IMR-90 (cell line): ENCODE measurements at regions not wholly inside any gene's neighbourhood (a gene's known extent, or its start where the extent isn't known, plus 50 kb on each side); places are given as distances from the start of the nearest gene placed in this dataset.

Experiments used
- ATAC-seq: fragments of 200-7000 bp; cut with Tn5 transposase; 2 replicates; pipeline ENCODE4 v1.9.1; 2020; ENCODE audit warnings: low read depth, mild to moderate bottlenecking, moderate library complexity
- BruUV-seq: library from RNA; stranded (reverse); fragments of 400-500 nt; replicated peaks from 2 replicates; lab custom pipeline; 2021; lab: Mats Ljungman, UMichigan
- CTCF ChIA-PET: fragments of 300-600 bp; formaldehyde crosslinking; extraction: SDS; loops from one replicate; lab custom pipeline; 2021; ENCODE audit warnings: antibody characterized with exemption; lab: Yijun Ruan, JAX
- POLR2A ChIA-PET: fragments of 300-600 bp; sonication (Branson Sonifier 250); formaldehyde crosslinking; loops from one replicate; lab custom pipeline; 2022; ENCODE audit warnings: antibody characterized with exemption; ENCODE audit not compliant: unreplicated experiment; lab: Charles Lee
- DNase-seq: peaks from one replicate; pipeline ENCODE4 v3.0.0; 2013
- H2AFZ ChIP-seq: replicated peaks from 2 replicates; pipeline ENCODE3; 2013; ENCODE audit warnings: low read length, mild to moderate bottlenecking; ENCODE audit not compliant: poor library complexity
- H2AK5ac ChIP-seq: 2 replicates; pipeline ENCODE4 v1.6.1; 2013; ENCODE audit warnings: low read depth, low read length, inconsistent platforms
- H2AK9ac ChIP-seq: replicated peaks from 2 replicates; pipeline ENCODE3; 2013; ENCODE audit warnings: mild to moderate bottlenecking, low read depth, low read length, moderate library complexity; ENCODE audit not compliant: poor library complexity
- H2BK120ac ChIP-seq: 2 replicates; pipeline ENCODE4 v1.6.1; 2013; ENCODE audit warnings: low read depth, low read length, inconsistent platforms
- H2BK15ac ChIP-seq: 3 replicates; pipeline ENCODE4 v1.6.1; 2013; ENCODE audit warnings: low read depth, low read length, inconsistent platforms
- H2BK20ac ChIP-seq: 2 replicates; pipeline ENCODE4 v1.6.1; 2013; ENCODE audit warnings: low read depth, mild to moderate bottlenecking, inconsistent platforms, low read length, moderate library complexity
- H2BK5ac ChIP-seq: 2 replicates; pipeline ENCODE4 v1.6.1; 2013; ENCODE audit warnings: mild to moderate bottlenecking, low read depth, low read length, inconsistent platforms; ENCODE audit not compliant: poor library complexity, severe bottlenecking
- H3K14ac ChIP-seq: replicated peaks from 2 replicates; pipeline ENCODE4 v1.6.1; 2013; ENCODE audit warnings: low read depth, low read length, inconsistent platforms
- H3K18ac ChIP-seq: 2 replicates; pipeline ENCODE4 v1.6.1; 2013; ENCODE audit warnings: low read depth, low read length, control low read depth
- H3K23ac ChIP-seq: 2 replicates; pipeline ENCODE4 v1.6.1; 2013; ENCODE audit warnings: low read depth, low read length, inconsistent platforms
- H3K27ac ChIP-seq: 2 replicates; pipeline ENCODE4 v1.5.1; 2013; ENCODE audit warnings: mild to moderate bottlenecking, control low read depth, low read length; ENCODE audit not compliant: insufficient read depth
- H3K27me3 ChIP-seq: 2 replicates; pipeline ENCODE4 v1.6.1; 2013; ENCODE audit warnings: low read length; ENCODE audit not compliant: control insufficient read depth, insufficient read depth
- H3K36me3 ChIP-seq: 2 replicates; pipeline ENCODE4 v1.6.1; 2013; ENCODE audit warnings: low read length, mixed read lengths; ENCODE audit not compliant: control insufficient read depth, insufficient read depth
- H3K4ac ChIP-seq: 2 replicates; pipeline ENCODE4 v1.6.1; 2013; ENCODE audit warnings: low read depth, low read length, inconsistent platforms
- H3K4me1 ChIP-seq: 2 replicates; pipeline ENCODE4 v1.6.1; 2013; ENCODE audit warnings: low read length, mixed read lengths; ENCODE audit not compliant: control insufficient read depth, insufficient read depth
- H3K4me2 ChIP-seq: 2 replicates; pipeline ENCODE4 v1.6.1; 2013; ENCODE audit warnings: low read depth, mild to moderate bottlenecking, control low read depth, low read length, moderate library complexity
- H3K4me3 ChIP-seq: 2 replicates; pipeline ENCODE4 v1.5.1; 2013; ENCODE audit warnings: low read depth, mild to moderate bottlenecking, control low read depth, low read length, moderate library complexity; ENCODE audit not compliant: insufficient read depth
- H3K56ac ChIP-seq: 2 replicates; pipeline ENCODE4 v1.6.1; 2013; ENCODE audit warnings: low read length, inconsistent platforms; ENCODE audit not compliant: insufficient read depth; ENCODE audit errors: extremely low read depth
- H3K79me1 ChIP-seq, 2 experiments: 2 replicates each; pipeline ENCODE4 v1.6.1; 2013; ENCODE audit warnings: low read length in 2 of 2, inconsistent platforms in 1 of 2, low read depth in 1 of 2
- H3K9ac ChIP-seq: 2 replicates; pipeline ENCODE4 v1.6.1; 2013; ENCODE audit warnings: low read depth, low read length, control low read depth
- H3K9me1 ChIP-seq: 2 replicates; pipeline ENCODE4 v1.6.1; 2013; ENCODE audit warnings: low read length, inconsistent platforms; ENCODE audit not compliant: insufficient read depth
- H3K9me3 ChIP-seq: 2 replicates; pipeline ENCODE4 v1.6.1; 2013; ENCODE audit warnings: low read length; ENCODE audit not compliant: control insufficient read depth, insufficient read depth
- H4K20me1 ChIP-seq: 2 replicates; pipeline ENCODE4 v1.6.1; 2013; ENCODE audit warnings: low read length, inconsistent platforms; ENCODE audit not compliant: insufficient read depth
- H4K5ac ChIP-seq: 2 replicates; pipeline ENCODE4 v1.6.1; 2013; ENCODE audit warnings: mild to moderate bottlenecking, low read depth, low read length, control low read depth
- H4K8ac ChIP-seq, 2 experiments: 2 replicates each; pipeline ENCODE4 v1.6.1; 2013; ENCODE audit warnings: low read depth in 2 of 2, low read length in 2 of 2, control low read depth in 1 of 2, inconsistent platforms in 1 of 2
- H4K91ac ChIP-seq: 2 replicates; pipeline ENCODE4 v1.6.1; 2013; ENCODE audit warnings: low read depth, low read length, inconsistent platforms; ENCODE audit not compliant: insufficient read depth
- CEBPB ChIP-seq: IDR thresholded peaks from 2 replicates; pipeline ENCODE4 v1.6.1; 2012; ENCODE audit warnings: low read depth, low read length, improper control_type of control experiment
- FOS ChIP-seq: fragments of 150-350 bp; IDR thresholded peaks from 2 replicates; pipeline ENCODE4 v1.6.1; 2016; ENCODE audit warnings: low read depth, low read length
- MAFK ChIP-seq: IDR thresholded peaks from 2 replicates; pipeline ENCODE4 v1.6.1; 2012; ENCODE audit warnings: low read depth, low read length, improper control_type of control experiment
- MXI1 ChIP-seq: IDR thresholded peaks from 2 replicates; pipeline ENCODE4 v1.6.1; 2012; ENCODE audit warnings: low read depth, mild to moderate bottlenecking, low read length, moderate library complexity, borderline replicate concordance
- NFE2L2 ChIP-seq: fragments of 150-350 bp; IDR thresholded peaks from 2 replicates; pipeline ENCODE4 v1.6.1; 2016; ENCODE audit warnings: low read depth, mild to moderate bottlenecking, low read length
- RCOR1 ChIP-seq: IDR thresholded peaks from 2 replicates; pipeline ENCODE4 v1.6.1; 2012; ENCODE audit warnings: mild to moderate bottlenecking, low read length, improper control_type of control experiment; ENCODE audit not compliant: insufficient replicate concordance
- SMC3 ChIP-seq: fragments of 150-350 bp; IDR thresholded peaks from 2 replicates; pipeline ENCODE4 v1.6.1; 2016; ENCODE audit warnings: low read depth, mild to moderate bottlenecking, antibody characterized with exemption, low read length, moderate library complexity
- WGBS, 2 experiments: methylation state at CpG; one replicate each; pipeline versions ENCODE4 v1.1.5 to v1.1.7; 2013; ENCODE audit warnings: missing lambda C conversion rate in 2 of 2; ENCODE audit not compliant: insufficient read length in 1 of 2; ENCODE audit errors: extremely low coverage in 2 of 2; 5-methylcytosine and 5-hydroxymethylcytosine counted together
- dilution Hi-C: fragments of 300-500 bp; cut with HindIII; formaldehyde crosslinking; loops from one replicate; pipeline ENCODE4 v1.14.3; 2018; ENCODE audit warnings: low sequenced_read_pairs; ENCODE audit not compliant: unreplicated experiment
- in situ Hi-C: fragments of 300-500 bp; cut with MboI; formaldehyde crosslinking; loops from 3 replicates; pipeline ENCODE4 v1.14.3; 2019; ENCODE audit warnings: low sequenced_read_pairs, inconsistent platforms, mixed read lengths
- intact Hi-C: fragments of 100-400 bp; cut with micrococcal nuclease; formaldehyde crosslinking; loops from 2 replicates; pipeline ENCODE4 v1.10.0; 2022

- Histone ChIP-seq H2AFZ (peak overlapping the region; percentile 60), H4K91ac (no peak overlapping the region), H3K4me2 (peak overlapping the region; percentile 76), H3K56ac (no peak overlapping the region), H3K4me1 (peaks cover 2% of the 10 kb centered on the region), H3K27me3 (no peaks in the 10 kb centered on the region), H3K79me1 (no peaks in the 10 kb centered on the region), H2AK9ac (no peak overlapping the region), H3K4me3 (0 out of 2 replicates have a peak overlapping the region, but pooled peaks have one; percentile 21), H4K5ac (no peak overlapping the region), H3K9me1 (no peaks in the 10 kb centered on the region), H2AK5ac (no peak overlapping the region), H3K36me3 (no peaks in the 10 kb centered on the region), H2BK120ac (no peak overlapping the region), H3K18ac (no peak overlapping the region; the same call in 1 of the 2 replicates), H4K8ac (no peak overlapping the region), H3K27ac (no peak overlapping the region), H3K9me3 (no peaks in the 10 kb centered on the region), H3K9ac (no peak overlapping the region), H2BK20ac (no peak overlapping the region), H3K14ac (no peak overlapping the region), H4K20me1 (no peaks in the 10 kb centered on the region), H2BK15ac (no peak overlapping the region), H3K23ac (no peak overlapping the region), H3K4ac (no peak overlapping the region), H2BK5ac (no peak overlapping the region)
- POLR2A ChIA-PET: no interaction called here
- 7% methylated on average over 5 of the region's 13 CpGs; no CpG with 5 or more reads in 1 of the 2 experiments for WGBS, 2 experiments
- ATAC-seq: peak; percentile 62
- peak; percentile 79 for TF ChIP-seq MAFK
- TF ChIP-seq MXI1: no peak
- TF ChIP-seq FOS: no peak
- no peak for TF ChIP-seq RCOR1
- no peak for TF ChIP-seq CEBPB
- no peak for TF ChIP-seq SMC3
- no peak for TF ChIP-seq NFE2L2
- peak; percentile 21 for DNase-seq
- in situ Hi-C loops: no loop called here
- dilution Hi-C loops: no loop called here
- CTCF ChIA-PET: interaction anchor here (0.5 to 1.6 kb wide), 6 partner anchors 14 to 1865 kb away, joined by 3 to 5 read pairs (median 4); no protein-coding TSS in a partner anchor
- no TSS peak for BruUV-seq
- intact Hi-C loops: loop anchor here (2.0 to 5.0 kb wide), 2 partner anchors 111 to 210 kb away; no protein-coding TSS in a partner anchor
Measured at GRCh38 chr1:220991959-220992704, 112.9 kb downstream of the HLX start.
